ENCODE measurements at regions not wholly inside any gene's neighbourhood (a gene's known extent, or its start where the extent isn't known, plus 50 kb on each side); places are given as distances from the start of the nearest gene placed in this dataset.

DNA sequence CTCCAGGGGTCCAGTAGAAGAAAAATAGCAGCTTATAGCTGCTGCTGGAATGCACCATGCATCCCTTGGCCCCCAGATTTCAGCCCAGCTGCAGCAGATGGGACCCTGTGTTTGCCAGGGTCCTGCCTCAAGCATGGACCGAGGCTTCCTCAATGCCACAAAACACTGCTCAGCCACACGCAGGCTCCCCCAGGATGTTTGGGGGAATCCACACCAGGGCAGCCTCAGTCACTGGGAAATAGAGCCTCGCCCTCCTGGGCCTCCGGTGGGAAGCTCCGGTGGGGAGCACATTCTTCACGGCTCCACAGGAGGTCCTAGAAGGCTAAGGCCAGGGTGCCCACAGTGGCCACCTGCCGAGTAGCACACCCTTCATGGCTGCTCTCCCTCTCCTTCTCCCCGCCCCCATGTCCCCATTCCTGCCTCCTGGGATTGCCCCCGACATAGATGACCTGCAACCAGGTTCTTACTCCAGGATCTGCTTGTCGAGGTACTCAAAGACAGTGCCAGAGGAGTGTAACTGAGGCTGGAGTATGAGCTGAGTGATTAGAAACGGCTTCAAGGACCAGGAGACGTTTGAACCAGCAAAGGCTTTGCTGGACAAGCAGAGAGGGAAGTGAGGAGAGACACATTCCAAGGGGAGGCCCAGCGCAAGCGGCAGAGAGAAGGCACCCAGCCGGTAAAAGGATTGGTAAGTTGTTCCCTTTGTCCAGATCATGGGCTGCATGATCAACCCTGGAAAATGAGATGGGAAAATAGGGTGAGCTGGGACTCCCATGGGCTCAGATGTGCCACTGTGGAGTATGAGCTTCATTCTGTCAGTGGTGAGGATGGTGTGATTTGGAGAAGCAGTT lies 110.7 kb upstream of the UQCRFS1 start:
- DNase-seq (ENCODE audit: low read depth in 2 of 2), result no peak

DNA sequence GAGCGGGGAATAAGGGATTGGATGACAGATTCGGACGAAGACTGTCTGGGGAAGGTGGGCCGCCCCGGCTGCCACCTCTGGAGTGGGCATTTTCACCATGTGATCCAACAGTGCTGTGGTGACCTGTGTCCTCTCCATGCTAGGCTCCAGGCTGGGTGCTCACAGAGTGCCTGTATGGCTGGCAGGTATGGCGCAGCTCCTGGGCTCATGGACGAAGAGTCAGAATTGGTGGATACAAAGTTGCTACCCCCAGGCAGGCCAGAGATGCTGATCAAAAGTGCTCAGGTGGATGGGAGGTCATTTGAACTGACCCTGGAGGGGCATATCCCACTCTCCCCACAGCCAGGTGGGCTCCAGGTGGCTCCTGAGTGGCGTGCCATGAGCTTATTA lies 111.3 kb upstream of the UQCRFS1 start:
- DNase-seq (ENCODE audit: low read depth in 2 of 2), result no peak

GRCh38 chr19:29324717-29325116 lies 111.8 kb upstream of the UQCRFS1 start:
- DNase-seq (ENCODE audit: low read depth in 2 of 2), result no peak

- DNase-seq (ENCODE audit: low read depth in 2 of 2), result no peak
Observed at GRCh38 chr19:29325241-29325975, 112.5 kb upstream of the UQCRFS1 start.

- DNase-seq (ENCODE audit: low read depth in 2 of 2), result no peak
Observed at GRCh38 chr19:29326351-29326750, 113.4 kb upstream of the UQCRFS1 start.

DNA sequence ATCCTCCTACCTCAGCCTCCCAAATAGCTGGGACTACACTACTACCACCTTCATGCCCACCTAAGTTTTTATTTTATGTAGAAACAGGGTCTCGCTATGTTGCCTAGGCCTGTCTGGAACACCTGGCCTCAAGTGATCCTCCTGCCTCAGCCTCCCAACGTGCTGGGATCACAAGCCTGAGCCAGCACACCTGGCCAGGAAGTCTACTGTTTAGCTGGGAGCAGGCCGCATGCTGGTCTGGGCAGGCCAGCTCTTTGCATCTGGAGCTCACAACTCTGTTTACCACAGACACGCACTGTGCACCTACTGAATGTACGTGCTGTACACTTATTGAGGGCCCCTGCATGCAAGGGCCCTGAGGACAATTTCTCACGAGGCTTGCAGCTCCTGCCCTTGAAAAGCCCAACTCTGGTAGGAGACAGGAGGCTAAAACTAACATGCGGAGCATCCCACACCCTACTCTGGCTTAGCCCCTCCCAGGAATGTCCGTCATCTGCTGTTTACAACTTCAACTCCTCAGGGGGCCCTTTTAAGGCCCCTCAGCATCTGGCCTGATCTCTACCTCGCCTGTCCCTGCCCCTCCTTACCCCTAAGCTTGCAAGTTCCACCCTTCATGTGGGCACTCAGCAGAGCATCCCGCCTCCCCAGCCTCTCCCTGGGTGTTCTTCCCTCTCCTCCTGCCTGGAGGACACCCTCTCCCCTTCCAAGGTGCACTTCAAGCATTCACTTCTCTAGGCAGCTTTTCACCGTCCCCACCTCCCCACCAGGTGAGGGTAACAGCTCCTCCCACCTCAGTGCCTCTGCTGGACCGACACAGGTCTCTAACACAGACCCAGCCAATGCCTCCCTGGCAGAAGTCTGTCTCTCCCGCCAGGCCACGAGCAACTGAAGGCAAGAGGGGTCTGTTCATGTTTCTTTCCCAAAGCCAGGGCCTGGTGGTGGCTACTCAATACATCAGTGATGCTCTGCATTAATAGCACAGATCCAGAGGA lies 114.2 kb upstream of the UQCRFS1 start:
- DNase-seq (ENCODE audit: low read depth in 2 of 2), result no peak

DNA sequence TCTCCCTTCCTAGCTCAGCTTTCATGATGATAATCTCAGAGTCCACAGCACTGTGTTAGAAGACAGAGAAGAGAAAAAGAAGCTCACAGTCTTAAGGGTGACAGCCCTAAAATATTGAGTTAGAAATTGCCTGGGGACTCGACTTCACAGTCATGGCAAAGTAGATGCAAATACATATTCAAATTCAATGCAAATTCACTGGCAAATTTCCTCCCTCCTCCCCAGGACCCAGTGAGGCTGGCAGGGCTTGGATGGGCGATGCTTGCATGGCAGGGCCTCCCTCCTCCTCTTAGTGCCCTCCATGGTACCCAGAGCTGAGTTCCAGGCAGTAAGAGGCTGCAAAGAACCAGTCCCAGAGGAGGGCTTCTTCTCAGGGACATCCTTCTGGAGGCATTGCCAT lies 115.6 kb upstream of the UQCRFS1 start:
- no peak for DNase-seq (ENCODE audit: low read depth in 2 of 2)

GRCh38 chr19:29329460-29330134 lies 116.6 kb upstream of the UQCRFS1 start:
- DNase-seq (ENCODE audit: low read depth in 2 of 2), result no peak

- DNase-seq (ENCODE audit: low read depth in 2 of 2), result no peak
Observed at GRCh38 chr19:29336425-29336824, 123.5 kb upstream of the UQCRFS1 start.

DNA sequence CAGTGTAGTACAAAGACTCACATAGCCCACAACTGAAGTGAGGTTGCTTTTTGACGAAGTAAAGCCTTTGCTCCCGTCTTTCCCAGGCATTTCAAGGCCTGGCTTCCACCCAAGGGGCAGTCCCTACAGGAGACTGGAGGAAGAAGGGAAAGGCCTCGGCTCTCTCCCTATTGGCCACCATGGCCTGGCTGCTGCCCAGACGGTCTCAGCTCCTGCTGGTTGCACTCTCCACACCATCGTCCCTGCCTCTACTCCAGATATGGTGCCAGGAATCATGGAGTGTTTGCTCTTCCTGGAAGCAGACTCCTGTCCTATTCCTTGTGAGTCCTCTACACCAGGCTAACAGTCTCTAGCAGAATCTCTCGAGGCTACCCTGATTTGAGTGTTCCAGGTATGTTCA lies 124.1 kb upstream of the UQCRFS1 start:
- DNase-seq (ENCODE audit: low read depth in 2 of 2), result no peak

GRCh38 chr19:29338480-29338879 lies 125.5 kb upstream of the UQCRFS1 start:
- DNase-seq (ENCODE audit: low read depth in 2 of 2), result no peak

GRCh38 chr19:29342721-29343120 lies 129.8 kb upstream of the UQCRFS1 start:
- no peak for DNase-seq (ENCODE audit: low read depth in 2 of 2)

GRCh38 chr19:29364224-29364726 lies 151.3 kb upstream of the UQCRFS1 start:
- DNase-seq (ENCODE audit: low read depth in 2 of 2), result no peak

GRCh38 chr19:29364999-29365398 lies 152.0 kb upstream of the UQCRFS1 start:
- no peak for DNase-seq (ENCODE audit: low read depth in 2 of 2)

DNA sequence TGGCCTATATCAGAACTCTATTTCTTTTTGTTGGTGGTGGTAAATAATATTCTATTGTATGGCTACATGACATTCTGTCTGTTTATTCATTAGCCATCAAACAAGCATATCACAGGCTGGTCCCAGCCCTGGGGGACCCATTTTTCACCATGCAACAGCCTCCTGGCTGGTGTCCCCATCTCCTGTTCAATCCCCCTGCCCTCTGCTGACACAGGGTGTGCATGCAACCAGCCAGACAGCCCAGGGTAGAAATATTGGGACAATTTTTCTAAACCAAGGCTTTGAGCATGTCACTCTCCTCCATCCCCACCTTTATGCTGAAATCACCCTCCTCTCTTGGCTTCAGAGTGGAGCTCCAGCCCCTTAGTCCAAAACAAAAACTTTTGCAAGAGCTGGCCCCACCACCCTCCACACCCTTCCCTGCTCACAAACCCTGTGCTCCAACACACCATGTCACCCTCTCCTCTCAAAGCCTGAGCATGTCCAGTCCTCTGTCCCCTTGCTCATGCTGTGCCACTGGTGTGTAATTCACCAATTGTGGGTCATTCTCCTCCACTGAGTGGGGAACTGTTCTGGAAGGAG lies 153.0 kb upstream of the UQCRFS1 start:
- no peak for DNase-seq (ENCODE audit: low read depth in 2 of 2)

- no peak for DNase-seq (ENCODE audit: low read depth in 2 of 2)
Observed at GRCh38 chr19:29366757-29367156, 153.8 kb upstream of the UQCRFS1 start.

- DNase-seq (ENCODE audit: low read depth in 2 of 2), result no peak
Observed at GRCh38 chr19:29367791-29368222, 154.9 kb upstream of the UQCRFS1 start.

DNA sequence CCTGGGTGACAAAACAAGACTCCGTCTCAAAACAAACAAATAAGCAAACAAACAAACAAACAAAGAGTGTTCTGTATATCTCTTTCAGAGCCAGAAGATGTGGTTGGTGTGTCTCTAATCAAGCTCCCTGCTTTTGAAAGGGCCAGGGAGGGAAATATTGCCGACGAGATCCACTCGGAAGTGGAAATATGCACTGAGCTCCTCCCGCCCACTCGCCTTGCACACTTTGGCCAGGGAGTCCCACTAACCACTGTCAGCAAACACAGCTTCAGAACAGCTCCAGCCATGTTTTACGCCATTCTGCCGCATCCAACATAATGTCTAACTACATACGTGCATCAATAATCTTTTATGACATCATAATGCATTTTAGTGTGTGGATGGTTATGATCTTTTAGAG lies 155.5 kb upstream of the VSTM2B start:
- no peak for DNase-seq (ENCODE audit: low read depth in 2 of 2)

- no peak for DNase-seq (ENCODE audit: low read depth in 2 of 2)
Observed at GRCh38 chr19:29371251-29372090, 154.3 kb upstream of the VSTM2B start.

- no peak for DNase-seq (ENCODE audit: low read depth in 2 of 2)
Observed at GRCh38 chr19:29372091-29372415, 153.7 kb upstream of the VSTM2B start.
